GM21381 (cell line): ENCODE measurements at regions not wholly inside any gene's neighbourhood (a gene's known extent, or its start where the extent isn't known, plus 50 kb on each side); places are given as distances from the start of the nearest gene placed in this dataset.
"Not testable (repeated sequence)": the region's sequence is repeated elsewhere in the genome, so short reads cannot be mapped to it uniquely, and the experiment has no call there.

ENCODE experiments used
- ATAC-seq: cut with Tn5 transposase; IDR thresholded peaks from one replicate; pipeline ENCODE4 v1.9.1; 2021; ENCODE audit warnings: mild to moderate bottlenecking, moderate library complexity; ENCODE audit not compliant: unreplicated experiment

DNA sequence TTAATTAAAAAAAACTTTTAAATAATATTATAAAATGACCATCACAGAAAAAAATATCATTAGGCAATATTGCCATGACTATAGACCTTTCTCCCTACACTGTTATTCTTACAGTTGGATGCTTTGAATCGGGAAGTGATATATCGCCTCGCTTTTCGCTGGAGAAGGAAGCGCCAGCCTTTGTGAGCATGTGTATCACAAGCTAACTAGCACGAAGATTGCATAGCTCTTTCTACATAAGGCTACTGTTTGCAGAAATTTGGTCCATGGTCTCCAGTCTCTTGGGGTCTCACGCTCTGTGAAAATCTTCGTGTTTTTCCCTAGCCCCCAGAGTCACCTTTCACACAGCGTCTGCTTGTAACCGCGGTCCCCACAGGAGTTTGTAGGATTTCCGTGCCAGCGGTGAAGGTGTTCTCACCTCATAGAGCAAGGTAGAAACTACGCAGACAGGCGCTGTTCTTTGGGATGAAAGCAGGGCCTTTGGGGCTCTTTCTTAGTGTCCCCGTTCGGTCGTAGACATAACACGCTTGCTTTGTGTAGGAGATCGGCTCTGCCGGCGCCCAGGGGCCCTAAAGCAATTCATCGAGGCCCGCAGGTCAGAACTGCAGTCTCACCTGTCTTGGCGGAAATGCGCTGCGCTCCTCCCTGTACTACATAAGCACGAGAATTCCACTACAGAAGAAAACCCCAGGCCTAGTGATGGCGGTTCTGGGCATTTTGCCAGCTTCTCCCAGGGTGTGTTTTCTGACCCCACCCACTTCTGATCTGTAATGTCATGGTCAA lies 214.5 kb upstream of the NOTCH2NLA start:
- ATAC-seq = not testable (repeated sequence)

GRCh38 chr1:146438543-146438942 lies 209.7 kb upstream of the NOTCH2NLA start:
- not testable (repeated sequence) for ATAC-seq

GRCh38 chr1:146416642-146417041 lies 187.8 kb upstream of the NOTCH2NLA start:
- ATAC-seq = not testable (repeated sequence)

DNA sequence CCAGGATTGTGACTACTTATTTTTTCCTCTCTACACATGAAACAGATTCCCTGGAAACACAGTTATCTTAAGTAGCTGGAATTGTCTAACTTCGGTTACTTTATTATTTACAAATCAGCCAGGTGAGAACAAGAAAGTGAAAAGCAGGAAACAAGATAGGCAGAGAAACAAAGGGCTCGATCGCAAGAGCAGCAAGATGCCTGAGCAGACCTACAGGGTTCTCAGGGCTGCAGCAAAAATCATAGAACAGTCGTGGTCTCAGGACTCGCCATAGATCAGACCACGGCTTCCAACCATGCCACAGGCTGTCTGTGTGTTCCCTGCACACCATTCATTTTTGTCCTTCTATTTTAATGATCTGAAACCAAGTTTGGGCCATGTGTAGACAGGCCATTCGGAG lies 186.2 kb upstream of the NOTCH2NLA start:
- ATAC-seq = not testable (repeated sequence)

DNA sequence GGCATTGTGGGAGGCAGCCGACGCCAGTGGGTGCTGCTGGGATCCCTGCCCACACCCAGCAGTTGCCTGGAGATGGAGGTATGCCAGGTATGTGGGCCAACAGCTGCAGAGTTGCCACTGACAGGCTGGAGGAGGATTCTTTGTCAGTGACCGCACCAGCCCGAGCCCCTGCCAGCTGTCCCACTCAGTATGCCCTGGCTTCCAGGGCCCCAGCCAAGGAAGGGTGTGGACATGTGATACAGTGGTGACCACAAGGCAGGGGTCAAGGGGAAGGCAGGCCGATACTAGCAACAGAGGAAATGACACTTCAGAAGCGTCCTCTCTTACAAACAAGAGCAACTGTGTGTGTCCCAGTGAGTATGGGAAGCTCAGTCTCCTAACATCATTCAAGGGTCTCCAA lies 185.1 kb upstream of the NOTCH2NLA start:
- ATAC-seq = not testable (repeated sequence)

DNA sequence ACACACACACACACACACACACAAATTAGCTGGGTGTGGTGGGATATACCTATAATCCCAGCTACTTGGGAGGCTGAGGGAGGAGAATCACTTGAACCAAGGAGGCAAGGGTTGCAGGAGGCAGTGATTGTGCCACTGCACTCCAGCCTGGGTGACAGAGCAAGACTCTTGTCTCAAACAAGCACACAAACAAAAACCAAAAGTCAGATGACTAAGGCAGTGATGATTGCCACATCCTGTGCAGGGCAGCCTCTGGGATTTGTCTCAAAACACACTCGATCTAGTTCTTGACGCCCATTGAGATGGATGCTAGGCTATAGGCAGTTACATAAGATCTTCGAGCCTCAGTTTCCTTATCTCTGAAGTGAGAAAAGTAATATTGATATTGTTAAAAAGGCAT lies 183.1 kb upstream of the NOTCH2NLA start:
- ATAC-seq = not testable (repeated sequence)

- not testable (repeated sequence) for ATAC-seq
Observed at GRCh38 chr1:146409817-146410441, 181.1 kb upstream of the NOTCH2NLA start.

GRCh38 chr1:146409116-146409801 lies 180.4 kb upstream of the NOTCH2NLA start:
- ATAC-seq = not testable (repeated sequence)

DNA sequence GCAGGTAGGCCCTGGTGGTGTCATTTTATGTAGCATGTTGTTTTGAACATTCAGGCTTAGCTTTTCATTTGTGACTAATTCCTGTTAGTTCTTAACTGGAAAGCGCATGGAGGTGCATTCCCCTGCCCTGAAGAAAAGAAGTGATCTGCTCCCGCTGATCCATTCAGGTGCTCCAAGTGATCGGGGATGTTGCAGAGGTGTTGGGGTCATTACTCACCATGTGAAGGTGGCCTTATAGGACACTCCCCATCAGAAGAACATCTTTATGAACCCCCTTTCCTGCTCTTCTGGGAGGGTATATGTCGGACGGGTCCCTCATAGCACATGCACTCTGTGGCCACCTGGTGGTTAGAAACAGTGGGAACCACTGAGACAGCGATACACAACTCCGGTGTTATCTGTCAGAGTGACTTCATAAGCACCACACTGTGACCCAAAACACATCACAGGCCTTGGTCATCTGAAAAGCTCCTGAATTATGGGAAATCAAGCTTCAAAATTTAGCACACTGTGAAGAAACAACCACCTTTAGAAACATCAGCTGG lies 172.5 kb upstream of the NOTCH2NLA start:
- ATAC-seq = not testable (repeated sequence)

GRCh38 chr1:146400173-146401121 lies 171.6 kb upstream of the NOTCH2NLA start:
- ATAC-seq = not testable (repeated sequence)

- not testable (repeated sequence) for ATAC-seq
Observed at GRCh38 chr1:146399225-146399624, 170.4 kb upstream of the NOTCH2NLA start.

- not testable (repeated sequence) for ATAC-seq
Observed at GRCh38 chr1:146396801-146397200, 168.0 kb upstream of the NOTCH2NLA start.

GRCh38 chr1:146396242-146396641 lies 167.4 kb upstream of the NOTCH2NLA start:
- not testable (repeated sequence) for ATAC-seq

DNA sequence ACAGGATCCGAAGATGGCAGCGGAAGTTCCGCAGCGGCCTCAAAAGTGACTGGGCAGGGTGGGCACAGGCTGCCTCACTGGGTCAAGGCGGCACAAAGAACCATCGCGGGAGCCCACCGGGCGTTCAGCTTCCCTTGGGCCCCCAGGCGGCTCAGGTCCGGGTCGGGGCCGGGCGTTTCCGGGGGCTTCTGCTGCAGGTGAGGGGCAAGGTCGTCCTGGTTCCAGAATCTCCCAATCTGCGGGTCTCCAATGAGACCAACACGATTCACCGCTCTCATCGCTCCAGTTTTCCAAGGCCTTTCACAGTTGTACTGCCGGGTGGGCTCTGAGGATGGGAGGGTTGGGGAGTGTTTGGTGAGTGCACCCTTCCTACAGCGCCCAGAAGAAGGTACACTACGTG lies 165.0 kb upstream of the NOTCH2NLA start:
- not testable (repeated sequence) for ATAC-seq

- not testable (repeated sequence) for ATAC-seq
Observed at GRCh38 chr1:146393154-146393553, 164.3 kb upstream of the NOTCH2NLA start.

DNA sequence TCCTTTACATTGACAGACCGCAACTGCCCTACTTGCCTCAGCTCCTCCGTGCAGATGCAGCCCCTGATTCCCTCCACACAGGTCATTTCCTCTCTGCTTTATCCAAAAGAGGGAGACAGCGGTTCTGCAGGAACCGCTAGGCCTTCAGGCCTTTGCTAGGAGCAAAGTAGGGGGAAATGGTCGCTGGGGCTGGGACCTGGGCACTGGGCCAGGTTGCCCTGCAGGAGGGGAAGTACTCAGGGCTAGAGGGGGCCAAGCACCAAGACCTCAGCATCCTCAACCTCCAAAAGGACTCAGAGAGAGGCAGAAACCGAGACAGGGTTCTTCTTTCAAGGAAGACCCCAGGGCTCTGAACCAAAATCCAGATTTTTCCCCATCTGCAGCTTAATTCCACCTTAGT lies 160.4 kb upstream of the NOTCH2NLA start:
- not testable (repeated sequence) for ATAC-seq

- ATAC-seq = not testable (repeated sequence)
Observed at GRCh38 chr1:146387750-146388469, 159.1 kb upstream of the NOTCH2NLA start.

DNA sequence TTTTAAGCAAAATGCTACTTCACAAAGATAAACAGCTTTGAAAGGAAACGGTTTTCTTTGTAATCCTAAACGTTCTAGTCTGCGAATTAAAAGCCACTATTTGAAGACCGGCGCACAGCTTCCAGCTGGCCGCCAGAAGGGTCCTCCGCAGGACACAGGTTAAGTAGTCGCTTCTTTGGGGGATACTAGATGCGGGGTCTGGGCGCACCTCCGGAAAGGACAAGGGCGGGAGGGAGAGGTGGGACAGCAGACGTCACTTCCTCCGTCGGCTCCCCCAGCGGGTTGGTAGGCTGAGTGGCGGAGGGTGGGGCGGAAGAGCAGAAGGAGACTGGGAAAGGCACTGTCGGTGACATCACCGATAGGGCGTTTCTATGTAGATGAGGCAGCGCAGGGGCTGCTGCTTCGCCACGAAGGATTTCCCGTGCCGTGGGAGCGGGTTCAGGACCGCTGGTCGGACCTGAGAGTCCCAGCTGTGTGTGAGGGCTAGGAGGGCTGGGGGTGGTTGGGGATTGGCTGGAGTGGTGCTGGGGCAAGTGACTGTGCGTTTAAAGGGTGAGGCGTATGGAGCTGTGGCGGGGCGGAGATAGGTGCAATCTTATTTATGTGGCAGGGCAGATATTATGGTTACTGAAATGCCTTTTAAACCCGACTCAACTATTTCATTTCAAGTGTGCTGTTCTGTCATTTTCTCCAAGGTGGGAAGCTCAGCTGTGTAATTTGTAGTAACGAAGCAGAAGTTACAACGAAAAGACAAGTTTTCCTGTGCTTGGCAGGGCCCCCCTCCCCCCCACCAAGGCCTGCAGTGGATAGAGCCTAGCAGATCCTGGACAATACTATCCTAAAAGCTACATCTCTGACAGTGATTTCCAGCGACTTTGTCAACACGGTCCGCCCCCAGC lies 158.3 kb upstream of the NOTCH2NLA start:
- ATAC-seq = peak; percentile 94
